ENCODE measurements at regions not wholly inside any gene's neighbourhood (a gene's known extent, or its start where the extent isn't known, plus 50 kb on each side); places are given as distances from the start of the nearest gene placed in this dataset.

GRCh38 chr18:63065172-63065571 is 254.4 kb downstream of the BCL2 start:
- Mint-ChIP-seq H3K4me3 (ENCODE audit: low read depth, unreplicated experiment) (no peak overlapping the region), H3K36me3 (ENCODE audit: insufficient read depth, unreplicated experiment) (peaks cover 7% of the 10 kb centered on the region), H3K27me3 (ENCODE audit: unreplicated experiment) (no peaks in the 10 kb centered on the region), H3K27ac (ENCODE audit: unreplicated experiment) (no peak overlapping the region), H3K4me1 (ENCODE audit: low read depth, unreplicated experiment) (peaks cover 23% of the 10 kb centered on the region), H3K9me3 (ENCODE audit: low read depth, unreplicated experiment) (no peaks in the 10 kb centered on the region)
- DNase-seq = no peak
- BruUV-seq (replicated peaks) = no TSS peak
- CTCF ChIA-PET = interaction anchor here (0.6 kb wide), 1 partner anchor 15 kb away, joined by 4 read pairs; no protein-coding TSS in a partner anchor
- TF ChIP-seq CTCF (IDR thresholded peaks at IDR 0.05; ENCODE audit: unreplicated experiment) = no peak
- intact Hi-C loops (cut with micrococcal nuclease; ENCODE audit: unreplicated experiment) = no loop called here

GRCh38 chr18:63063171-63063570 is 256.4 kb downstream of the BCL2 start:
- H3K9me3 Mint-ChIP-seq (ENCODE audit: low read depth, unreplicated experiment) = no peaks in the 10 kb centered on the region
- DNase-seq = peak; percentile 8
- intact Hi-C loops (cut with micrococcal nuclease; ENCODE audit: unreplicated experiment) = no loop called here
- H3K27ac Mint-ChIP-seq (ENCODE audit: unreplicated experiment) = no peak overlapping the region
- H3K27me3 Mint-ChIP-seq (ENCODE audit: unreplicated experiment) = no peaks in the 10 kb centered on the region
- peaks cover 7% of the 10 kb centered on the region for H3K36me3 Mint-ChIP-seq (ENCODE audit: insufficient read depth, unreplicated experiment)
- no TSS peak for BruUV-seq (replicated peaks)
- peaks cover 23% of the 10 kb centered on the region for H3K4me1 Mint-ChIP-seq (ENCODE audit: low read depth, unreplicated experiment)
- peak overlapping the region; percentile 29 for H3K4me3 Mint-ChIP-seq (ENCODE audit: low read depth, unreplicated experiment)
- CTCF ChIA-PET = interaction anchor here (0.7 kb wide), 1 partner anchor 332 kb away, joined by 5 read pairs; no protein-coding TSS in a partner anchor
- no peak for TF ChIP-seq CTCF (IDR thresholded peaks at IDR 0.05; ENCODE audit: unreplicated experiment)

- no peak for TF ChIP-seq CTCF (IDR thresholded peaks at IDR 0.05; ENCODE audit: unreplicated experiment)
- Mint-ChIP-seq H3K27ac (ENCODE audit: unreplicated experiment) (no peak overlapping the region), H3K4me1 (ENCODE audit: low read depth, unreplicated experiment) (peaks cover 23% of the 10 kb centered on the region), H3K36me3 (ENCODE audit: insufficient read depth, unreplicated experiment) (peaks cover 7% of the 10 kb centered on the region), H3K27me3 (ENCODE audit: unreplicated experiment) (no peaks in the 10 kb centered on the region), H3K9me3 (ENCODE audit: low read depth, unreplicated experiment) (no peaks in the 10 kb centered on the region), H3K4me3 (ENCODE audit: low read depth, unreplicated experiment) (no peak overlapping the region)
- intact Hi-C loops (cut with micrococcal nuclease; ENCODE audit: unreplicated experiment) = no loop called here
- CTCF ChIA-PET = no interaction called here
- DNase-seq = no peak
- BruUV-seq (replicated peaks) = no TSS peak
Measured at GRCh38 chr18:63062246-63062645, 257.3 kb downstream of the BCL2 start.

- Mint-ChIP-seq H3K27ac (ENCODE audit: unreplicated experiment) (no peak overlapping the region), H3K4me3 (ENCODE audit: low read depth, unreplicated experiment) (no peak overlapping the region), H3K4me1 (ENCODE audit: low read depth, unreplicated experiment) (peaks cover 23% of the 10 kb centered on the region), H3K36me3 (ENCODE audit: insufficient read depth, unreplicated experiment) (peaks cover 7% of the 10 kb centered on the region), H3K9me3 (ENCODE audit: low read depth, unreplicated experiment) (no peaks in the 10 kb centered on the region), H3K27me3 (ENCODE audit: unreplicated experiment) (no peaks in the 10 kb centered on the region)
- intact Hi-C loops (cut with micrococcal nuclease; ENCODE audit: unreplicated experiment) = no loop called here
- TF ChIP-seq CTCF (IDR thresholded peaks at IDR 0.05; ENCODE audit: unreplicated experiment) = no peak
- CTCF ChIA-PET = no interaction called here
- BruUV-seq (replicated peaks) = no TSS peak
- no peak for DNase-seq
Measured at GRCh38 chr18:63061303-63061702, 258.3 kb downstream of the BCL2 start.
